H1 (cell line): ENCODE measurements at regions not wholly inside any gene's neighbourhood (a gene's known extent, or its start where the extent isn't known, plus 50 kb on each side); places are given as distances from the start of the nearest gene placed in this dataset.

Source experiments
- CTCF ChIA-PET: fragments of 300-600 bp; sonication (Branson Sonifier 250); formaldehyde crosslinking; loops from one replicate; lab custom pipeline; 2021; ENCODE audit not compliant: partially characterized antibody; lab: Charles Lee
- POLR2A ChIA-PET: fragments of 300-600 bp; sonication (Branson Sonifier 250); formaldehyde crosslinking; loops from one replicate; lab custom pipeline; 2021; ENCODE audit warnings: inconsistent platforms; ENCODE audit not compliant: partially characterized antibody; lab: Charles Lee
- DNase-seq, 2 experiments: peaks; one replicate each; pipeline versions ENCODE4 v3.0.0 to v3.0.0-alpha.2; 2010 to 2022; ENCODE audit warnings: low spot score in 2 of 2, low read depth in 1 of 2, mixed read lengths in 1 of 2
- FAIRE-seq: peaks from 2 replicates; lab custom pipeline; 2011; peaks lifted over from hg19 to GRCh38; lab: Jason Lieb, UNC
- H2AFZ ChIP-seq: 2 replicates; pipeline ENCODE4 v1.8.1; 2012; ENCODE audit warnings: low read length, inconsistent platforms
- H2AK5ac ChIP-seq: 2 replicates; pipeline ENCODE4 v1.6.1; 2013; ENCODE audit warnings: low read depth, low read length
- H2BK120ac ChIP-seq: replicated peaks from 2 replicates; pipeline ENCODE3; 2013; ENCODE audit warnings: low read depth, low read length, inconsistent platforms
- H2BK12ac ChIP-seq: 2 replicates; pipeline ENCODE4 v1.6.1; 2013; ENCODE audit warnings: low read depth, low read length
- H2BK15ac ChIP-seq: 2 replicates; pipeline ENCODE4 v1.6.1; 2013; ENCODE audit warnings: low read length
- H2BK20ac ChIP-seq: 2 replicates; pipeline ENCODE4 v1.6.1; 2013; ENCODE audit warnings: low read length
- H2BK5ac ChIP-seq: 2 replicates; pipeline ENCODE4 v1.6.1; 2013; ENCODE audit warnings: low read depth, low read length
- H3K14ac ChIP-seq: 2 replicates; pipeline ENCODE4 v1.6.1; 2013; ENCODE audit warnings: inconsistent platforms; ENCODE audit not compliant: insufficient read length
- H3K18ac ChIP-seq: 2 replicates; pipeline ENCODE4 v1.6.1; 2013; ENCODE audit warnings: low read length; ENCODE audit errors: extremely low read depth
- H3K23ac ChIP-seq: 2 replicates; pipeline ENCODE4 v1.6.1; 2013; ENCODE audit warnings: inconsistent platforms; ENCODE audit not compliant: insufficient read length
- H3K23me2 ChIP-seq: 2 replicates; pipeline ENCODE4 v1.6.1; 2013; ENCODE audit warnings: low read depth, low read length
- H3K27ac ChIP-seq: 2 replicates; pipeline ENCODE4 v1.6.1; 2011; ENCODE audit warnings: low read depth, low read length, inconsistent platforms
- H3K27me3 ChIP-seq, 4 experiments: replicated peaks in 1 of 4; 1 replicate in 1 of 4; 2 replicates in 3 of 4; pipeline versions ENCODE4 v1.6.1 to v1.8.1; 2011 to 2013; ENCODE audit warnings: low read length in 3 of 4, mild to moderate bottlenecking in 3 of 4, inconsistent platforms in 2 of 4, mixed read lengths in 2 of 4, moderate library complexity in 1 of 4; ENCODE audit not compliant: control insufficient read depth in 3 of 4, insufficient read depth in 3 of 4; ENCODE audit errors: extremely low read depth in 1 of 4
- H3K36me3 ChIP-seq, 4 experiments: 2 replicates each; pipeline versions ENCODE4 v1.6.1 to v1.8.1; 2011 to 2013; ENCODE audit warnings: mild to moderate bottlenecking in 4 of 4, low read length in 3 of 4, moderate library complexity in 2 of 4, control low read depth in 1 of 4, inconsistent platforms in 1 of 4; ENCODE audit not compliant: insufficient read depth in 4 of 4, control insufficient read depth in 2 of 4
- H3K4ac ChIP-seq: replicated peaks from 2 replicates; pipeline ENCODE3; 2013; ENCODE audit warnings: low read length, low read depth, mixed read lengths, inconsistent platforms; ENCODE audit not compliant: insufficient read length
- H3K4me1 ChIP-seq, 4 experiments: replicated peaks in 1 of 4; 1 replicate in 1 of 4; 2 replicates in 3 of 4; pipeline versions ENCODE4 v1.6.1 to v1.8.1; 2011 to 2013; ENCODE audit warnings: low read length in 3 of 4, inconsistent platforms in 2 of 4, mixed read lengths in 1 of 4; ENCODE audit not compliant: insufficient read depth in 4 of 4, control insufficient read depth in 3 of 4
- H3K4me2 ChIP-seq, 2 experiments: 2 replicates each; pipeline versions ENCODE4 v1.6.1 to v1.8.1; 2011 to 2013; ENCODE audit warnings: low read depth in 2 of 2, low read length in 2 of 2, control low read depth in 1 of 2, inconsistent platforms in 1 of 2, mild to moderate bottlenecking in 1 of 2; ENCODE audit not compliant: insufficient read depth in 1 of 2
- H3K4me3 ChIP-seq, 4 experiments: fragments of 200-600, 300-600 bp in 1 of 4; sonication (generic), shearing (Covaris generic), sonication (Bioruptor Twin) in 1 of 4; 2 replicates each; pipeline versions ENCODE4 v1.5.1 to v1.8.1; 2011 to 2016; ENCODE audit warnings: low read length in 4 of 4, low read depth in 3 of 4, control low read depth in 2 of 4, inconsistent platforms in 2 of 4, mild to moderate bottlenecking in 2 of 4, mixed read lengths in 1 of 4, moderate library complexity in 1 of 4; ENCODE audit not compliant: insufficient read depth in 2 of 4; ENCODE audit errors: extremely low read depth in 1 of 4
- H3K56ac ChIP-seq: replicated peaks from 2 replicates; pipeline ENCODE3; 2013; ENCODE audit warnings: low read depth, mild to moderate bottlenecking, mixed read lengths, low read length, inconsistent platforms; ENCODE audit not compliant: insufficient read length
- H3K79me1 ChIP-seq: 2 replicates; pipeline ENCODE4 v1.6.1; 2013; ENCODE audit warnings: low read depth, low read length, control low read depth
- H3K79me2 ChIP-seq, 2 experiments: 2 replicates each; pipeline versions ENCODE4 v1.6.1 to v1.8.1; 2012 to 2013; ENCODE audit warnings: low read length in 2 of 2, mild to moderate bottlenecking in 2 of 2, inconsistent platforms in 1 of 2; ENCODE audit not compliant: insufficient read depth in 2 of 2, control insufficient read depth in 1 of 2
- H3K9ac ChIP-seq, 4 experiments: replicated peaks in 1 of 4; 1 replicate in 1 of 4; 2 replicates in 3 of 4; pipeline versions ENCODE4 v1.6.1 to v1.8.1; 2011 to 2013; ENCODE audit warnings: low read depth in 3 of 4, low read length in 3 of 4, control low read depth in 2 of 4, mild to moderate bottlenecking in 2 of 4, moderate library complexity in 2 of 4, inconsistent platforms in 1 of 4; ENCODE audit errors: extremely low read depth in 1 of 4
- H3K9me3 ChIP-seq, 2 experiments: 2 replicates each; pipeline versions ENCODE4 v1.6.1 to v1.8.1; 2012 to 2013; ENCODE audit warnings: mild to moderate bottlenecking in 2 of 2, moderate library complexity in 2 of 2, control low read depth in 1 of 2, inconsistent platforms in 1 of 2, low read depth in 1 of 2, low read length in 1 of 2, mixed read lengths in 1 of 2; ENCODE audit not compliant: insufficient read depth in 2 of 2
- H4K20me1 ChIP-seq, 2 experiments: replicated peaks in 1 of 2; 2 replicates each; pipeline versions ENCODE3 to v1.8.1; 2011 to 2013; ENCODE audit warnings: inconsistent platforms in 2 of 2, low read length in 2 of 2, mild to moderate bottlenecking in 1 of 2; ENCODE audit not compliant: insufficient read depth in 2 of 2, control insufficient read depth in 1 of 2
- H4K5ac ChIP-seq: 2 replicates; pipeline ENCODE4 v1.6.1; 2013; ENCODE audit warnings: low read length, low read depth, mixed read lengths, inconsistent platforms; ENCODE audit not compliant: insufficient read length
- H4K8ac ChIP-seq: 2 replicates; pipeline ENCODE4 v1.8.0; 2013; ENCODE audit warnings: mild to moderate bottlenecking, moderate library complexity, low read length, inconsistent platforms; ENCODE audit not compliant: insufficient read depth; ENCODE audit errors: extremely low read depth
- H4K91ac ChIP-seq: replicated peaks from 2 replicates; pipeline ENCODE3; 2013; ENCODE audit warnings: low read length, mixed read lengths, inconsistent platforms; ENCODE audit not compliant: insufficient read length
- BRCA1 ChIP-seq: IDR thresholded peaks from 2 replicates; pipeline ENCODE4 v1.6.1; 2012; ENCODE audit warnings: low read depth, low read length, improper control_type of control experiment
- CREB1 ChIP-seq: IDR thresholded peaks from 2 replicates; pipeline ENCODE4 v1.6.1; 2012; ENCODE audit warnings: inconsistent platforms
- MAFK ChIP-seq: IDR thresholded peaks from 2 replicates; pipeline ENCODE4 v1.6.1; 2012; ENCODE audit warnings: low read depth, mild to moderate bottlenecking, improper control_type of control experiment, low read length
- RBBP5 ChIP-seq: IDR thresholded peaks from 2 replicates; pipeline ENCODE4 v1.7.1; 2012; ENCODE audit warnings: low read depth, mild to moderate bottlenecking, inconsistent platforms, low read length, moderate library complexity, borderline replicate concordance
- SP1 ChIP-seq: IDR thresholded peaks from 2 replicates; pipeline ENCODE4 v1.6.1; 2011; ENCODE audit warnings: low read depth, low read length
- SP4 ChIP-seq: IDR thresholded peaks from 2 replicates; pipeline ENCODE4 v1.6.1; 2012; ENCODE audit warnings: low read length, inconsistent platforms
- TAF1 ChIP-seq: IDR thresholded peaks from 2 replicates; pipeline ENCODE4 v1.6.1; 2011; ENCODE audit warnings: mild to moderate bottlenecking, low read depth, low read length
- WGBS, 2 experiments: shearing (Covaris generic) in 1 of 2; methylation state at CpG; one replicate each; pipeline versions ENCODE4 v1.1.6 to v1.1.7; 2013 to 2015; ENCODE audit warnings: low lambda C conversion rate in 2 of 2, mixed read lengths in 2 of 2, inconsistent platforms in 1 of 2, low coverage in 1 of 2, missing lambda C conversion rate in 1 of 2; ENCODE audit not compliant: insufficient replicate concordance in 2 of 2, insufficient coverage in 1 of 2, insufficient read length in 1 of 2; ENCODE audit errors: extremely low coverage in 1 of 2, missing lambda C conversion rate in 1 of 2; 5-methylcytosine and 5-hydroxymethylcytosine counted together
- TF ChIP-seq, protein P1 (sequence below): IDR thresholded peaks from 2 replicates; pipeline ENCODE4 v1.6.1; 2012; ENCODE audit warnings: inconsistent platforms

DNA sequence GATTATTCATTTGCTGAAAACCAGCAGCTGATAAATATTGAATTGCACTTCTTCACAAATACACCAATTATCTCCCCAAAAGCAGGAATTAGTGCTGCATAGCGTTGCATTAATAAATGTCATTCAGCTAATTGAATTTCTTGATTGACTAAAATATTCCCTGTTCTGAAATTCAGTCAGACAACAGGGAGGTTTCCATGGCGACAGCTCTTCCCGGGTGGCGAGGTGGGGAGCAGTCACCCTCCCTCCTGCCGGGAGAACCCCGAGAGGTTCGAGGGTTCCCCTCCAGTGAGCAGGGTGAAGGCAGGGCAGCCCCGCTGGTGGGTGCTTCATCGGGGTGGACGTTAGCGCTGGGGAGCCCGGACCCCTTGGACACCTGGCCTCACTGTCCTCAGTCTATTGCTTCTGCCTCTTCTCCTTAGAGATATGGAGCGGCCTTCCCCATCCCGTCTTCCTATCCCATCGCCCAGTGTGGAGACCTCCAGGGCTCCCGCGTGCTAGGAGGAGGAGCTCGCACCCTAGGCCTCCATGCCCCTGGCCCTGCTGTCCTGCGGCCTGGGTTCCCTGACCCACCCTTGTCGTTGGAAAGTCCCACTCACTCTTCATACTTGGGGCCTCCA, 983.5 kb downstream of the BRD1 start:
- FAIRE-seq: no peak
- Histone ChIP-seq H4K5ac (no peak overlapping the region), H3K23ac (no peak overlapping the region), H3K9me3 (no peaks in the 10 kb centered on the region), H3K4me3 (no peak overlapping the region), H4K91ac (no peak overlapping the region), H4K20me1 (no peaks in the 10 kb centered on the region), H2BK12ac (no peak overlapping the region), H3K79me1 (no peaks in the 10 kb centered on the region), H2BK20ac (no peak overlapping the region), H3K79me2 (no peaks in the 10 kb centered on the region), H3K56ac (no peak overlapping the region), H2BK5ac (no peak overlapping the region), H3K4ac (no peak overlapping the region), H3K23me2 (peaks cover 4% of the 10 kb centered on the region; the same call in 1 of the 2 replicates), H3K18ac (no peak overlapping the region), H3K36me3 (no peaks in the 10 kb centered on the region), H2AK5ac (no peak overlapping the region), H3K9ac (no peak overlapping the region), H3K4me1 (peaks cover 0 to 2% (median 0%) of the 10 kb centered on the region in 4 experiments; a peak in 3 of 7 replicates), H2AFZ (no peak overlapping the region), H3K27me3 (no peaks in the 10 kb centered on the region), H4K8ac (no peak overlapping the region), H2BK120ac (no peak overlapping the region), H2BK15ac (no peak overlapping the region), H3K27ac (no peak overlapping the region), H3K14ac (no peak overlapping the region), H3K4me2 (no peak overlapping the region)
- no peak for TF ChIP-seq RBBP5
- TF ChIP-seq, protein P1, sequence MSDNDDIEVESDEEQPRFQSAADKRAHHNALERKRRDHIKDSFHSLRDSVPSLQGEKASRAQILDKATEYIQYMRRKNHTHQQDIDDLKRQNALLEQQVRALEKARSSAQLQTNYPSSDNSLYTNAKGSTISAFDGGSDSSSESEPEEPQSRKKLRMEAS: no peak
- no peak for TF ChIP-seq CREB1
- TF ChIP-seq SP1: no peak
- TF ChIP-seq SP4: no peak
- TF ChIP-seq MAFK: no peak
- no peak for TF ChIP-seq TAF1
- no peak for TF ChIP-seq BRCA1
- CTCF ChIA-PET: no interaction called here
- POLR2A ChIA-PET: no interaction called here
- 91% methylated on average over 18 of the region's 20 CpGs; no CpG with 5 or more reads in 1 of the 2 experiments for WGBS, 2 experiments
- DNase-seq: no peak
